ENCODE measurements at regions not wholly inside any gene's neighbourhood (a gene's known extent, or its start where the extent isn't known, plus 50 kb on each side); places are given as distances from the start of the nearest gene placed in this dataset.

DNA sequence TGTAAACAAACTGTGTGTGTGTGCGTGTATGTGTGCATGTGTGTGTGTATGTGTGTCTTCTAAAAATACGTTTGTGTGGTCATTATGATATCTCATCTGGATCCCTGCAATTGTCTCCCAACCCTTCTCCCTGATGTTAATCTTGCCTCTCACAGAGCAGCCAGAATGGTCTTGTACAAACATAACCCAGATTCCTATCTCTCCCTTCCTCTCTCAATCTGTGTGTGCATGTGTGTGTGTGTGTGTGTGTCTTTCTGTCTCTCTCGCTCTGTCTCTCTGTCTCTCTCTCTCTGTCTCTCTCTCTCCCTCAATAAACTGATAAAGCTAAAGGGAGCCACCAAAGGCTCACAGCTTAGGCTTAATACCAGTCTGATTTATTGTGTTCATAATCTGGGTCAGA lies 210.8 kb downstream of the PAX3 start:
- TF ChIP-seq, protein P1, sequence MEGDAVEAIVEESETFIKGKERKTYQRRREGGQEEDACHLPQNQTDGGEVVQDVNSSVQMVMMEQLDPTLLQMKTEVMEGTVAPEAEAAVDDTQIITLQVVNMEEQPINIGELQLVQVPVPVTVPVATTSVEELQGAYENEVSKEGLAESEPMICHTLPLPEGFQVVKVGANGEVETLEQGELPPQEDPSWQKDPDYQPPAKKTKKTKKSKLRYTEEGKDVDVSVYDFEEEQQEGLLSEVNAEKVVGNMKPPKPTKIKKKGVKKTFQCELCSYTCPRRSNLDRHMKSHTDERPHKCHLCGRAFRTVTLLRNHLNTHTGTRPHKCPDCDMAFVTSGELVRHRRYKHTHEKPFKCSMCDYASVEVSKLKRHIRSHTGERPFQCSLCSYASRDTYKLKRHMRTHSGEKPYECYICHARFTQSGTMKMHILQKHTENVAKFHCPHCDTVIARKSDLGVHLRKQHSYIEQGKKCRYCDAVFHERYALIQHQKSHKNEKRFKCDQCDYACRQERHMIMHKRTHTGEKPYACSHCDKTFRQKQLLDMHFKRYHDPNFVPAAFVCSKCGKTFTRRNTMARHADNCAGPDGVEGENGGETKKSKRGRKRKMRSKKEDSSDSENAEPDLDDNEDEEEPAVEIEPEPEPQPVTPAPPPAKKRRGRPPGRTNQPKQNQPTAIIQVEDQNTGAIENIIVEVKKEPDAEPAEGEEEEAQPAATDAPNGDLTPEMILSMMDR (IDR thresholded peaks at IDR 0.05) = no peak
- TF ChIP-seq POLR2AphosphoS5 (IDR thresholded peaks at IDR 0.05; ENCODE audit: insufficient read depth in 1 of 2, low read depth in 1 of 2) = no peak
- TF ChIP-seq POLR2A (IDR thresholded peaks at IDR 0.05) = no peak

Measured in vagina (tissue), 2 donors.